GM19035 (cell line): ENCODE measurements at regions not wholly inside any gene's neighbourhood (a gene's known extent, or its start where the extent isn't known, plus 50 kb on each side); places are given as distances from the start of the nearest gene placed in this dataset.

Experiments used
- ATAC-seq: cut with Tn5 transposase; IDR thresholded peaks from one replicate; pipeline ENCODE4 v1.9.1; 2021; ENCODE audit not compliant: unreplicated experiment

- ATAC-seq: no peak
These were observed 477.8 kb downstream of the CDH2 start for GRCh38 chr18:27699137-27699536.

DNA sequence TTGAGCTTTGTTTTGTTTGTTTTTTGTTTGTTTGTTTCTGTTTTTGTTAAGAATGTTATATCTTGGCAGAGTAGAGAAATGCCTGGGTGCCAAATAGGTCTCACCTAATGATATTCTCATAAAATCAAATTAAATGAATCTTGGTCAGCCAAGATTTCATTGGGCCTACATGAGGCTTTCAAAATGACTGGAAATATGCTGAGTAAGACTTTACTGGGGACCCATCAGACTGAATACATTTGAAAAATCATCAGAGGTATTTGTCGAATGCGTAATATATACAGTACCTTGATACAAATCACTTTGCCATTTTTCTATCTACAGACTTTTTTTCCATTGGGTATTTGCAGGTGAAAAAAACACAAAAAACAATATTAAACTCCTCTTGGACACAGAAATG, 480.8 kb downstream of the CDH2 start:
- ATAC-seq: no peak

DNA sequence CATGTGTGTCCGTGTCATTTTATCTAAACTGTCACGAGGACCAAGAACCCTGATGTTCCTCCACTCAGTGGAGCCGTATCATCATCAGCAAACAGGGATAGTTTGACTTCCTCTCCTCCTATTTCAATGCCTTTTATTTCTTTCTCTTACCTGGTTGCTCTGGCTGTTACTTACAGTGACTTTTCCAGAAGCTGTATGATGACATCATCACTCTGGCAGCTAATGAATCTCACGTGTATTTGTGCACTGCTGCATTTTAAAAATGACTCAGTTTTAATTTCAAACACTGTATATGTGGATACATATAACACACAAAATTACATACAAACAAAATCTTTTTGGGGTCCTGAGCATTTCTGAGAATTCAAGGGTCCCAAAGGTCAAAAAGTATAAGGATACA, 481.4 kb downstream of the CDH2 start:
- ATAC-seq: no peak

- ATAC-seq: no peak
These were observed 481.9 kb downstream of the CDH2 start for GRCh38 chr18:27695052-27695451.

GRCh38 chr18:27688581-27688980, 488.3 kb downstream of the CDH2 start:
- ATAC-seq: no peak

DNA sequence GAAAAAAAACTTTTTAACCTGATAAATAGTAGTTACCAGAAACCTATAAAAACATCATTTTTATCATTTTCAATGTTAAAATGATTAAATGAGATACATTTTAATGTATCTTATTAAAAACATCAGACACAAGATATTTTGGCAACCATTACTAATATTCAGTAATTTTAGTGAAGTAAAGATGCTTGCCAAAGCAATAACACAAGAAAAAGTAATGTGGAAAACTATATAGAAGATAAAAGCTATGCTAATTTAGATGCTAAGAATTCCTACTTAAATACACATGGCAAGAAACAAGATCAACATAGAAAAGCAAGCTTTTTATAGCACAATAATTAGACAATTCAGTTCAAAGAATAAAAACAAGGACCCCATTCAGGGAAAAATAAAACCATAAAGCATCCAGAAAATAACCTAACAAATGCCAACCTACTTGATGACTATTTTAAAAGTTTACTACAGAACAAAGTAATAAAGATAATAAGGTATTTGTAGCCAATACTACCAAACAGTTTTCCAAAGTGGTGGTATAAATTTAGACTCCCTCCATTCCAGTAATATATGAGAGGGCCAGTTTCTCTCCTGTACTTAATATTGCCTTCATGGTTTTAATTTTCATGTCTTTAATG, 489.5 kb downstream of the CDH2 start:
- no peak for ATAC-seq

- ATAC-seq: no peak
These were observed 491.0 kb downstream of the CDH2 start for GRCh38 chr18:27685807-27686412.

- no peak for ATAC-seq
These were observed 491.8 kb downstream of the CDH2 start for GRCh38 chr18:27685091-27685490.

DNA sequence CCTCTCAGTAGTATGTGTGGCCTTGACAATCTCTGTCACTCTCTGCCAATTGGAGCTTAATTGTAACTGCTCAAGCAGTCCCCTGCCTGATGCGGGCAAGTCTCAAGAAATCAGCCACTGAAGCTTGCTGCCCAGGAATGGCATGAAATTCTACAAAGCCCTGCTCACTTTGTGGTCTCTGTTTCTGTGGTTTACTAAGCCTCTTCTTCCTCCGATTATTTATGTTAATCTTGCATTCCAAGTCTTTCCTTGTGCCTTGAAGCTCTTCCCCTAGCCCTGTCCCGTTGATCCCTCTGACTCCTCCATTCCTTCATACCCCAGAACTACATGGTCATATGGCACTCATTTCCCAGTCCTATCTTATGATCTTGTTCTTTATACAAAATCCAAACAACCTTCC, 489.3 kb upstream of the CHST9 start:
- ATAC-seq: no peak

GRCh38 chr18:27673861-27674260, 488.8 kb upstream of the CHST9 start:
- ATAC-seq: no peak

DNA sequence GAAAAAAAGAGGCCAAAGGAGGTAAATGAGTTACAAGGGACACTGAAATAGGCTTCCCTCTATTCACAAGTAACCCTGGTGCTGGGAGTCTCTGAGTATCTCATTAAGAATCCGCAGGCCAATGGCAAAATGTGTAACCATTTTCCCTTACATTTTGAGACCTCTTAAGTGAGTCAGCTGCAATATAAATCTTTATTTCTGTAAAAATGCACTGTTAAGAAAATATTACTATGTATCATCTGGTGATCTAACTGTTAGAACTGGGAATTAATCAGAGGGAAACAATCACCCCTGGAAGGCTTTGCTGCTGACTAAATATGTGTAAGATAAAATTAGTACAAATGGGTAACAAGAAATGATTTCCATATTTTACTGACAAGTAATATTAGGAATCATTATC, 483.1 kb upstream of the CHST9 start:
- no peak for ATAC-seq

GRCh38 chr18:27667064-27667463, 482.0 kb upstream of the CHST9 start:
- no peak for ATAC-seq

- ATAC-seq: no peak
These were observed 480.9 kb upstream of the CHST9 start for GRCh38 chr18:27666016-27666415.

- no peak for ATAC-seq
These were observed 480.2 kb upstream of the CHST9 start for GRCh38 chr18:27665264-27665799.

DNA sequence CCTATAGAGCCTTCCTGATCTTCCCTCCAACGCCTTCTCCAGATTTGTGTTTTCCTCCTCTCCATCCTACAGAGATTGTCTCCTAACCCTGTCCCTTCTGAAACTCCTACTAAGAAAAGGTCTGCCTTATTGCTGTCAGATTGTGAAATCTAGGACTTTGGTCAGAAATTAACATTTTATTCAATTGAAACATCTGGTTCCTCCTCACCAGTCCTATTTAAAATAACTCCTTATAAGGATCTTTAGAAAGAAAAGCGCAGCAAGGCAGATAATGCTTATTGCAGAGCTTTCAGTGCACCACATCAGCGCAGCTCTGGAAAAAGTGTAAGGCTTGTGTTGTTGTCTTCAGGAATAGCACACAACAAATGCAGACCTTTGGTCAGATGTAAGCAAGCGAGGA, 477.8 kb upstream of the CHST9 start:
- ATAC-seq: no peak

DNA sequence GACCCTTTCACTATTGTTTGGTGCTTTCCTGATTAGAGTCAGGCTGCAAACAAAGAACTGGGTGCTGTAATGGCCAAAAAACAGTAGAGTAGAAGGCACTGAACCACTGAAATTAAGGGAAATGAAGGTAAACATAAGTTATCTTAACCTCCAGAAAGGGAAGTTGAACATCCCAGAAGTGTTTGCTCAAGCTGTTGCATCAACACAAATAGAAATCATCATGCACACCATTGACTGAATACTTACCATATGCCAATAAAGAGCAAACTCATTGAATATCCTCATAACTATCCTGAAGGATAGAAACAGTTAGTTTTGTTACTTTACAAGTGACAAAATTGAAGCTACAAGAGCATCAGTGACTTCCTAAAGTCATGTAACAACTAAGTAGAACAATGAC, 477.4 kb upstream of the CHST9 start:
- no peak for ATAC-seq

- no peak for ATAC-seq
These were observed 476.4 kb upstream of the CHST9 start for GRCh38 chr18:27661320-27662018.

GRCh38 chr18:27656905-27657304, 471.8 kb upstream of the CHST9 start:
- no peak for ATAC-seq

DNA sequence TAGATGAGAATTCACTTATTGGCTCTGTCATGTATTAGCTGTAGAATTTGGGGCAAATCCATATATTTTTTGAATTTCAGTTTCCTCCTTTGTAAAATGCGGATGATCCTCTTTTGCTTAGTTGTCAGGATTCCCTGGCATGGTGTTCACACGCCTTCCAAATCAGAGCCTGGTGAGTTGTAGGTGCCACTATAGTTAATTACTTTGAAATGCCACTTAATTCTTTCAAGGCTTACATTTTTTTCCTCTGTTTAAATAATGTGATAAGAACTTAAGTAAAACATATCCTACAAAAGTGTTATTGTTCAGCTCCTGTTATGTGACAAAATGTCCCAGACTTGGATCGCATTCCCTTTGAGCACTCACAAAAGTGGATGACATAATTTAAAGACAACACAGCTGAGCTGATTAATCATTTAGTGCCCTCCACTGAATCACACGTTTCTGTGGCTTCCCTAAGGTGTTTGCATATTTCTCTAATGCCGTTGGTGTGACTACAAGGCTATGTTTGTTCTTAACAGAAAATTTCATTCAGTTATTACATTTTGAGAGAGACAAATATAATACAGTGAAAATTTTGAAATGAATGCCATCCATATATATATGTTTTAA, 471.2 kb upstream of the CHST9 start:
- peak; percentile 41 for ATAC-seq

DNA sequence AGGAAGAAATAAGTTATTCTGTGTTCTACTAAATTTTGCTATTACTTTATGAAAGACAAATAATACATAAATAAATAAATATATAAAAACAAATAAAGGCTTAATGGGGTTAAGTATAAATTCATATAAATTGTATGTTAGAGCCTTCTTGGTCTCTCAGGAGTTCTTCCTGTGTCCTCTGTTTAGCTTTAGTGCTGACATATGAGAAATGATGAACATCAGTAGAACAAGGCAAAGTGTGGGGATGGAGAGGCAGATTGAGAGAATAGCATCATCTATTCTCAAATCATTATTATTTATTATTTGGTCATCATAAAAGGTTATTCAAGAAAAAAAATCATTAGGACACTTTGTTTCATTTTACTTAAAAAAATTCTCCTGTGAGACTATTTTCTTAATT, 468.1 kb upstream of the CHST9 start:
- no peak for ATAC-seq

DNA sequence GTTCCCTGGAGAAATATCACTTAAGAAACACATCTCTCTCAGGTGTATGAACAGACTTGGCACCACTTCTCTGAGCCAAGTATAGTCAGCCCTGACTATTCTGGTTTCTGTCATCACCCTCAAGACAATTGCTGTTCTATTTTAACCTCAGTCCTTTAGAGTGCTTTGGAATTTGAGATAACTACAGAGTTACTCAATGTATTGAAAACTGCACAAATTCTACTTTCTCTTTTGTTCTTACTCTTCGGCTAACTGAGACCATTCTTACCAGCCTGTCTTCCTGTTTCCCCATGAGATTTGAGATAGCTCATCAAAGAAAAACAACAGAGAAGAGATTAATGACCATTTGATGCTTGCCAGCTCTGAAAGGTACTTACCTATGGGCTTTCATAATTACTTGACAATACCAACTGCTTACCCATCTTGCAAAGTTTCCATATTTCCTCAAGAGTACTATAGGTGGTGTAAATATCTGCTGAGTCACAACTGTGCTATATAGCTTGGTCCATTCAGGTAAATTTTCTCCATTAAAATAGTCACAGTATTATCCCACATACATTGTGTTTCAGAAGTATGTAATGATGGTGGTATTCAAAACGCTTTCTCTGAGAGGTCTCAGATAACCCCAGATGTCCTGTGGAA, 467.5 kb upstream of the CHST9 start:
- peak; percentile 75 for ATAC-seq
